SK-N-SH treated with all-trans-retinoic acid at 6 μM for 48 hours (cell line): ENCODE measurements at regions not wholly inside any gene's neighbourhood (a gene's known extent, or its start where the extent isn't known, plus 50 kb on each side); places are given as distances from the start of the nearest gene placed in this dataset.

Source experiments
- ATAC-seq: fragments of 200-7000 bp; cut with Tn5 transposase; 3 replicates; pipeline ENCODE4 v1.9.1; 2020; ENCODE audit warnings: mild to moderate bottlenecking, moderate library complexity
- ARNTL ChIP-seq: fragments of 450-650 bp; formaldehyde crosslinking; IDR thresholded peaks from 2 replicates; pipeline ENCODE4 v1.5.0; 2020; ENCODE audit warnings: low read depth, mild to moderate bottlenecking, moderate library complexity, borderline replicate concordance
- BACH2 ChIP-seq: fragments of 250-450 bp; sonication (Bioruptor Pico); IDR thresholded peaks from 2 replicates; pipeline ENCODE4 v1.9.0; 2021; ENCODE audit warnings: mild to moderate bottlenecking, borderline replicate concordance
- CREB5 ChIP-seq: fragments of 250-450 bp; sonication (Bioruptor Pico); IDR thresholded peaks from 2 replicates; pipeline ENCODE4 v1.5.1; 2020; ENCODE audit warnings: low read depth, mild to moderate bottlenecking, moderate library complexity
- CSDC2 ChIP-seq: fragments of 250-450 bp; sonication (Bioruptor Pico); IDR thresholded peaks from 2 replicates; pipeline ENCODE4 v1.5.0; 2020; ENCODE audit warnings: mild to moderate bottlenecking, moderate library complexity
- ESRRG ChIP-seq: fragments of 250-450 bp; sonication (Bioruptor Pico); IDR thresholded peaks from 2 replicates; pipeline ENCODE4 v1.6.1; 2021; ENCODE audit warnings: mild to moderate bottlenecking
- GLIS3 ChIP-seq: fragments of 250-450 bp; sonication (Bioruptor Pico); IDR thresholded peaks from 2 replicates; pipeline ENCODE4 v1.5.0; 2020; ENCODE audit warnings: mild to moderate bottlenecking, moderate library complexity
- ISL1 ChIP-seq: fragments of 250-450 bp; sonication (Bioruptor Pico); IDR thresholded peaks from 2 replicates; pipeline ENCODE4 v2.1.2; 2022; ENCODE audit warnings: mild to moderate bottlenecking, moderate library complexity
- PPARA ChIP-seq: fragments of 250-450 bp; sonication (Bioruptor Pico); IDR thresholded peaks from 2 replicates; pipeline ENCODE4 v1.5.0; 2020; ENCODE audit warnings: mild to moderate bottlenecking, borderline replicate concordance
- RARB ChIP-seq: fragments of 250-450 bp; sonication (Bioruptor Pico); IDR thresholded peaks from 2 replicates; pipeline ENCODE4 v1.8.0; 2021; ENCODE audit warnings: mild to moderate bottlenecking, moderate library complexity
- TCF4 ChIP-seq: fragments of 250-450 bp; sonication (Bioruptor Pico); IDR thresholded peaks from 2 replicates; pipeline ENCODE4 v1.8.0; 2021; ENCODE audit warnings: mild to moderate bottlenecking, moderate library complexity, borderline replicate concordance
- TOX ChIP-seq: fragments of 250-450 bp; sonication (Bioruptor Pico); IDR thresholded peaks from 2 replicates; pipeline ENCODE4 v1.8.0; 2021; ENCODE audit warnings: mild to moderate bottlenecking, moderate library complexity, borderline replicate concordance
- ZC3H10 ChIP-seq: fragments of 250-450 bp; sonication (Bioruptor Pico); IDR thresholded peaks from 2 replicates; pipeline ENCODE4 v1.5.1; 2021; ENCODE audit warnings: mild to moderate bottlenecking, moderate library complexity
- ZFP3 ChIP-seq: fragments of 250-450 bp; sonication (Bioruptor Pico); IDR thresholded peaks from 2 replicates; pipeline ENCODE4 v1.5.0; 2020; ENCODE audit warnings: mild to moderate bottlenecking, moderate library complexity
- ZFP30 ChIP-seq: fragments of 450-650 bp; formaldehyde crosslinking; IDR thresholded peaks from 2 replicates; pipeline ENCODE4 v1.5.0; 2022; ENCODE audit warnings: mild to moderate bottlenecking, moderate library complexity
- ZNF565 ChIP-seq: fragments of 450-650 bp; formaldehyde crosslinking; conservative IDR thresholded peaks from 2 replicates; pipeline ENCODE4 v1.5.0; 2020; ENCODE audit warnings: low read depth, mild to moderate bottlenecking, moderate library complexity
- ZNF70 ChIP-seq: fragments of 450-650 bp; formaldehyde crosslinking; IDR thresholded peaks from 2 replicates; pipeline ENCODE4 v1.5.0; 2020; ENCODE audit warnings: mild to moderate bottlenecking, moderate library complexity
- ZNF8 ChIP-seq: fragments of 450-650 bp; formaldehyde crosslinking; IDR thresholded peaks from 2 replicates; pipeline ENCODE4 v1.5.0; 2020; ENCODE audit warnings: mild to moderate bottlenecking, moderate library complexity
- TF ChIP-seq, protein P1 (sequence below): fragments of 250-450 bp; sonication (Bioruptor Pico); IDR thresholded peaks from 2 replicates; pipeline ENCODE4 v1.5.0; 2020; ENCODE audit warnings: mild to moderate bottlenecking, moderate library complexity
- TF ChIP-seq, protein P2 (sequence below): fragments of 250-450 bp; sonication (Bioruptor Pico); IDR thresholded peaks from 2 replicates; pipeline ENCODE4 v1.5.1; 2021; ENCODE audit warnings: mild to moderate bottlenecking, moderate library complexity
- TF ChIP-seq, protein P3 (sequence below): fragments of 250-450 bp; sonication (Bioruptor Pico); IDR thresholded peaks from 2 replicates; pipeline ENCODE4 v1.8.0; 2021; ENCODE audit warnings: low read depth, mild to moderate bottlenecking, moderate library complexity, borderline replicate concordance

GRCh38 chr1:200248541-200248940 lies 161.3 kb downstream of the ZNF281 start (continued):
- TF ChIP-seq, protein P1, sequence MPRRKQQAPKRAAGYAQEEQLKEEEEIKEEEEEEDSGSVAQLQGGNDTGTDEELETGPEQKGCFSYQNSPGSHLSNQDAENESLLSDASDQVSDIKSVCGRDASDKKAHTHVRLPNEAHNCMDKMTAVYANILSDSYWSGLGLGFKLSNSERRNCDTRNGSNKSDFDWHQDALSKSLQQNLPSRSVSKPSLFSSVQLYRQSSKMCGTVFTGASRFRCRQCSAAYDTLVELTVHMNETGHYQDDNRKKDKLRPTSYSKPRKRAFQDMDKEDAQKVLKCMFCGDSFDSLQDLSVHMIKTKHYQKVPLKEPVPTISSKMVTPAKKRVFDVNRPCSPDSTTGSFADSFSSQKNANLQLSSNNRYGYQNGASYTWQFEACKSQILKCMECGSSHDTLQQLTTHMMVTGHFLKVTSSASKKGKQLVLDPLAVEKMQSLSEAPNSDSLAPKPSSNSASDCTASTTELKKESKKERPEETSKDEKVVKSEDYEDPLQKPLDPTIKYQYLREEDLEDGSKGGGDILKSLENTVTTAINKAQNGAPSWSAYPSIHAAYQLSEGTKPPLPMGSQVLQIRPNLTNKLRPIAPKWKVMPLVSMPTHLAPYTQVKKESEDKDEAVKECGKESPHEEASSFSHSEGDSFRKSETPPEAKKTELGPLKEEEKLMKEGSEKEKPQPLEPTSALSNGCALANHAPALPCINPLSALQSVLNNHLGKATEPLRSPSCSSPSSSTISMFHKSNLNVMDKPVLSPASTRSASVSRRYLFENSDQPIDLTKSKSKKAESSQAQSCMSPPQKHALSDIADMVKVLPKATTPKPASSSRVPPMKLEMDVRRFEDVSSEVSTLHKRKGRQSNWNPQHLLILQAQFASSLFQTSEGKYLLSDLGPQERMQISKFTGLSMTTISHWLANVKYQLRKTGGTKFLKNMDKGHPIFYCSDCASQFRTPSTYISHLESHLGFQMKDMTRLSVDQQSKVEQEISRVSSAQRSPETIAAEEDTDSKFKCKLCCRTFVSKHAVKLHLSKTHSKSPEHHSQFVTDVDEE = no peak
- no peak for TF ChIP-seq ZFP30
- TF ChIP-seq, all 23 proteins: peak for 0

DNA sequence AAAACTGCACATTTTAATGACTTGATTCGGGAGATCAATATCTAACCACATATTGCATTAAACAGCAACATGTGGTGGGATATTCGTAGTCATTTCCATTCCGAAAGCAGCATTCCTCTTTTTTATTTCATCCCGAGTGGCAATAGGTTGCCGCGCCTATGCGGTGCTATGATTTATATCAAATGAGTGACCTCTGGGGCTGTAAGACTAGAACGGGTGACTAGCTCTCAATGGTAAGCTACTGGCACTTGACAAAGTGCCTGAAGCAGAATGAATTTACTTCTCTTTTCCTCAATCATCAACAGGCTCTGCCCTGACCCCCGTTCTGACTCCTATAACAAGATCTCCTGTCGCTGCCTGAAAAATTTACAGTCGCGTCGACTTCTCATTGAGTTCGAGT lies 162.3 kb downstream of the ZNF281 start:
- TF ChIP-seq, protein P2, sequence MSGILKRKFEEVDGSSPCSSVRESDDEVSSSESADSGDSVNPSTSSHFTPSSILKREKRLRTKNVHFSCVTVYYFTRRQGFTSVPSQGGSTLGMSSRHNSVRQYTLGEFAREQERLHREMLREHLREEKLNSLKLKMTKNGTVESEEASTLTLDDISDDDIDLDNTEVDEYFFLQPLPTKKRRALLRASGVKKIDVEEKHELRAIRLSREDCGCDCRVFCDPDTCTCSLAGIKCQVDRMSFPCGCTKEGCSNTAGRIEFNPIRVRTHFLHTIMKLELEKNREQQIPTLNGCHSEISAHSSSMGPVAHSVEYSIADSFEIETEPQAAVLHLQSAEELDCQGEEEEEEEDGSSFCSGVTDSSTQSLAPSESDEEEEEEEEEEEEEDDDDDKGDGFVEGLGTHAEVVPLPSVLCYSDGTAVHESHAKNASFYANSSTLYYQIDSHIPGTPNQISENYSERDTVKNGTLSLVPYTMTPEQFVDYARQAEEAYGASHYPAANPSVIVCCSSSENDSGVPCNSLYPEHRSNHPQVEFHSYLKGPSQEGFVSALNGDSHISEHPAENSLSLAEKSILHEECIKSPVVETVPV (CRISPR knock-in tag) = no peak
- TF ChIP-seq GLIS3 (CRISPR knock-in tag) = no peak
- no peak for TF ChIP-seq CSDC2 (CRISPR knock-in tag)
- TF ChIP-seq ZNF565 (CRISPR knock-in tag) = no peak
- TF ChIP-seq TOX (CRISPR knock-in tag) = no peak
- no peak for TF ChIP-seq ARNTL
- no peak for TF ChIP-seq ZFP3
- no peak for TF ChIP-seq CREB5 (CRISPR knock-in tag)
- no peak for TF ChIP-seq PPARA (CRISPR knock-in tag)
- no peak for TF ChIP-seq ESRRG (CRISPR knock-in tag)
- no peak for TF ChIP-seq BACH2 (CRISPR knock-in tag)
- ATAC-seq = no peak; the same call in 2 of the 3 replicates

GRCh38 chr1:200245473-200245872 lies 164.4 kb downstream of the ZNF281 start:
- TF ChIP-seq ZFP3 = no peak
- no peak for TF ChIP-seq BACH2 (CRISPR knock-in tag)
- no peak for TF ChIP-seq PPARA (CRISPR knock-in tag)
- TF ChIP-seq ZNF8 (CRISPR knock-in tag) = no peak
- no peak for TF ChIP-seq RARB (CRISPR knock-in tag)
- no peak for TF ChIP-seq ARNTL
- no peak for TF ChIP-seq ZC3H10
- TF ChIP-seq, all 23 proteins: peak for 0
- ATAC-seq = peak; percentile 64; the same call in 2 of the 3 replicates

DNA sequence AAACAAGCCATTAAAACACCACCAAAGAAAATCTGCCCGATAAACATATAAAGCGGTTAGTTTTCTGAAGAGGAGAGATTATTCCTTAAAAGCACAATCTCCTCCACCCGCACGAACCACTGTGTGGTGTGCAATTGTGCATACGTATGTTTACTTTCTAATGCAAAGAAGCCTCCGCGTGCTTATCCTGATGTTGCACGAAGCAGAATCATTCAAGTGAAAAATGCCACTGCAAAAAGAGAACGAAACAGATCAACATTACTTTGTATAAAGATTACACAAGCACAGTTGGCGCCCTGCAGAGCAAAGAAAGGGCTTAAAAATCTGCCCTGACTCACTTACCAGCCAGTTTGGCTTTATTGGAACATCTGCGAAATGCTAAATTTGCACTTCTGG lies 166.8 kb downstream of the ZNF281 start:
- TF ChIP-seq ISL1 (CRISPR knock-in tag) (no peak), ZNF8 (CRISPR knock-in tag) (no peak)
- TF ChIP-seq, protein P3, sequence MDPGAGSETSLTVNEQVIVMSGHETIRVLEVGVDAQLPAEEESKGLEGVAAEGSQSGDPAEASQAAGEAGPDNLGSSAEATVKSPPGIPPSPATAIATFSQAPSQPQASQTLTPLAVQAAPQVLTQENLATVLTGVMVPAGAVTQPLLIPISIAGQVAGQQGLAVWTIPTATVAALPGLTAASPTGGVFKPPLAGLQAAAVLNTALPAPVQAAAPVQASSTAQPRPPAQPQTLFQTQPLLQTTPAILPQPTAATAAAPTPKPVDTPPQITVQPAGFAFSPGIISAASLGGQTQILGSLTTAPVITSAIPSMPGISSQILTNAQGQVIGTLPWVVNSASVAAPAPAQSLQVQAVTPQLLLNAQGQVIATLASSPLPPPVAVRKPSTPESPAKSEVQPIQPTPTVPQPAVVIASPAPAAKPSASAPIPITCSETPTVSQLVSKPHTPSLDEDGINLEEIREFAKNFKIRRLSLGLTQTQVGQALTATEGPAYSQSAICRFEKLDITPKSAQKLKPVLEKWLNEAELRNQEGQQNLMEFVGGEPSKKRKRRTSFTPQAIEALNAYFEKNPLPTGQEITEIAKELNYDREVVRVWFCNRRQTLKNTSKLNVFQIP (CRISPR knock-in tag) = no peak
- TF ChIP-seq, all 23 proteins: peak for 0
- ATAC-seq = no peak

- ATAC-seq = no peak
- TF ChIP-seq ISL1 (CRISPR knock-in tag) (no peak), TCF4 (CRISPR knock-in tag) (no peak), GLIS3 (CRISPR knock-in tag) (no peak), CSDC2 (CRISPR knock-in tag) (no peak), ZFP3 (no peak), TOX (CRISPR knock-in tag) (no peak), CREB5 (CRISPR knock-in tag) (no peak), ZNF70 (CRISPR knock-in tag) (no peak)
- TF ChIP-seq, protein P1 = no peak
- TF ChIP-seq, protein P2 (CRISPR knock-in tag) = no peak
Measured at GRCh38 chr1:200242110-200243041, 167.5 kb downstream of the ZNF281 start.
